KMS-11 (cell line): ENCODE measurements at regions not wholly inside any gene's neighbourhood (a gene's known extent, or its start where the extent isn't known, plus 50 kb on each side); places are given as distances from the start of the nearest gene placed in this dataset.

Source experiments
- H2AFZ ChIP-seq: fragments of 200-600 bp; sonication (generic); 2 replicates; pipeline ENCODE4 v1.6.1; 2016; ENCODE audit warnings: antibody characterized with exemption, mixed run types, low read depth
- H3K27ac ChIP-seq: fragments of 200-600 bp; sonication (generic); 2 replicates; pipeline ENCODE4 v1.6.1; 2016; ENCODE audit warnings: mild to moderate bottlenecking, mixed run types
- H3K27me3 ChIP-seq: fragments of 200-600 bp; sonication (generic); 2 replicates; pipeline ENCODE4 v1.6.1; 2017; ENCODE audit warnings: mild to moderate bottlenecking, low read depth, mixed run types, moderate library complexity; ENCODE audit not compliant: insufficient read depth
- H3K36me3 ChIP-seq: fragments of 200-600 bp; sonication (generic); 2 replicates; pipeline ENCODE4 v1.6.1; 2017; ENCODE audit warnings: mild to moderate bottlenecking, mixed run types; ENCODE audit not compliant: insufficient read depth
- H3K4me1 ChIP-seq: fragments of 200-600 bp; sonication (generic); 2 replicates; pipeline ENCODE4 v1.6.1; 2016; ENCODE audit warnings: mild to moderate bottlenecking, low read depth, mixed run types; ENCODE audit not compliant: poor library complexity, severe bottlenecking
- H3K4me2 ChIP-seq: fragments of 200-600 bp; sonication (generic); 2 replicates; pipeline ENCODE4 v1.7.0; 2016; ENCODE audit warnings: mild to moderate bottlenecking, mixed run types
- H3K4me3 ChIP-seq: fragments of 200-600 bp; sonication (generic); IDR thresholded peaks from 2 replicates; pipeline ENCODE4 v1.6.1; 2017; ENCODE audit warnings: low read depth, low read length, mixed read lengths; ENCODE audit not compliant: insufficient read depth
- H3K79me2 ChIP-seq: fragments of 200-600 bp; sonication (generic); 2 replicates; pipeline ENCODE4 v1.6.1; 2016; ENCODE audit warnings: low read depth, mixed run types; ENCODE audit not compliant: insufficient read depth
- H3K9ac ChIP-seq: fragments of 200-600 bp; sonication (generic); 2 replicates; pipeline ENCODE4 v1.6.1; 2016; ENCODE audit warnings: mild to moderate bottlenecking, mixed run types
- H4K20me1 ChIP-seq: fragments of 200-600 bp; sonication (generic); 2 replicates; pipeline ENCODE4 v1.6.1; 2016; ENCODE audit warnings: mild to moderate bottlenecking, mixed run types; ENCODE audit not compliant: insufficient read depth
- CTCF ChIP-seq: fragments of 200-600 bp; sonication (generic); conservative IDR thresholded peaks from 2 replicates; pipeline ENCODE4 v1.6.1; 2017; ENCODE audit warnings: low read depth, mild to moderate bottlenecking, antibody characterized with exemption, low read length, moderate library complexity, mixed read lengths

- TF ChIP-seq CTCF: no peak
- Histone ChIP-seq H3K79me2 (no peaks in the 10 kb centered on the region), H3K36me3 (no peaks in the 10 kb centered on the region), H2AFZ (no peak overlapping the region), H3K27me3 (no peaks in the 10 kb centered on the region), H4K20me1 (no peaks in the 10 kb centered on the region), H3K4me1 (peaks cover 7% of the 10 kb centered on the region), H3K4me3 (no peak overlapping the region), H3K9ac (no peak overlapping the region), H3K4me2 (no peak overlapping the region), H3K27ac (no peak overlapping the region)
These were observed 743.4 kb upstream of the CTNND2 start for GRCh38 chr5:12647613-12648012.

GRCh38 chr5:12645582-12645981, 741.3 kb upstream of the CTNND2 start:
- no peak for TF ChIP-seq CTCF
- Histone ChIP-seq H3K4me1 (peaks cover 16% of the 10 kb centered on the region), H2AFZ (no peak overlapping the region), H3K4me3 (no peak overlapping the region), H3K27ac (no peak overlapping the region), H3K4me2 (no peak overlapping the region), H3K27me3 (no peaks in the 10 kb centered on the region), H4K20me1 (no peaks in the 10 kb centered on the region), H3K9ac (no peak overlapping the region), H3K79me2 (no peaks in the 10 kb centered on the region), H3K36me3 (no peaks in the 10 kb centered on the region)

- no peak overlapping the region for H3K4me3 ChIP-seq
- no peaks in the 10 kb centered on the region for H3K27me3 ChIP-seq
- no peak overlapping the region for H3K4me2 ChIP-seq
- no peaks in the 10 kb centered on the region for H3K79me2 ChIP-seq
- no peak overlapping the region for H3K27ac ChIP-seq
- no peak overlapping the region for H3K9ac ChIP-seq
- no peaks in the 10 kb centered on the region for H3K4me1 ChIP-seq
- H2AFZ ChIP-seq: no peak overlapping the region
- TF ChIP-seq CTCF: no peak
- no peaks in the 10 kb centered on the region for H4K20me1 ChIP-seq
- no peaks in the 10 kb centered on the region for H3K36me3 ChIP-seq
These were observed 732.0 kb upstream of the CTNND2 start for GRCh38 chr5:12636209-12636608.

GRCh38 chr5:12626556-12626955, 722.3 kb upstream of the CTNND2 start:
- Histone ChIP-seq H3K4me1 (no peaks in the 10 kb centered on the region), H3K27ac (no peak overlapping the region), H2AFZ (no peak overlapping the region), H4K20me1 (no peaks in the 10 kb centered on the region), H3K4me2 (no peak overlapping the region), H3K4me3 (no peak overlapping the region), H3K79me2 (no peaks in the 10 kb centered on the region), H3K36me3 (no peaks in the 10 kb centered on the region), H3K27me3 (no peaks in the 10 kb centered on the region), H3K9ac (no peak overlapping the region)
- TF ChIP-seq CTCF: no peak
